HG03025 (cell line): ENCODE measurements at regions not wholly inside any gene's neighbourhood (a gene's known extent, or its start where the extent isn't known, plus 50 kb on each side); places are given as distances from the start of the nearest gene placed in this dataset.

ENCODE experiments used
- ATAC-seq: cut with Tn5 transposase; IDR thresholded peaks from one replicate; pipeline ENCODE4 v1.9.1; 2021; ENCODE audit warnings: mild to moderate bottlenecking, moderate library complexity; ENCODE audit not compliant: unreplicated experiment, low FRiP score

GRCh38 chr10:131758062-131758938 is 142.5 kb upstream of the PPP2R2D start:
- ATAC-seq, result no peak

- ATAC-seq, result no peak
Measured at GRCh38 chr10:131758939-131759301, 141.9 kb upstream of the PPP2R2D start.

- ATAC-seq, result no peak
Measured at GRCh38 chr10:131759347-131759746, 141.5 kb upstream of the PPP2R2D start.

GRCh38 chr10:131760416-131761166 is 140.2 kb upstream of the PPP2R2D start:
- ATAC-seq, result no peak

GRCh38 chr10:131762789-131763696 is 137.8 kb upstream of the PPP2R2D start:
- no peak for ATAC-seq

- ATAC-seq, result no peak
Measured at GRCh38 chr10:131764929-131765328, 135.9 kb upstream of the PPP2R2D start.

GRCh38 chr10:131766096-131766495 is 134.7 kb upstream of the PPP2R2D start:
- no peak for ATAC-seq

GRCh38 chr10:131767716-131768115 is 133.1 kb upstream of the PPP2R2D start:
- no peak for ATAC-seq

- no peak for ATAC-seq
Measured at GRCh38 chr10:131769571-131770410, 131.0 kb upstream of the PPP2R2D start.

GRCh38 chr10:131770946-131771633 is 129.7 kb upstream of the PPP2R2D start:
- ATAC-seq, result no peak

GRCh38 chr10:131771634-131772358 is 129.0 kb upstream of the PPP2R2D start:
- ATAC-seq, result no peak

- ATAC-seq, result no peak
Measured at GRCh38 chr10:131772441-131772840, 128.4 kb upstream of the PPP2R2D start.

- ATAC-seq, result no peak
Measured at GRCh38 chr10:131773370-131774343, 127.2 kb upstream of the PPP2R2D start.

GRCh38 chr10:131774681-131775085 is 126.1 kb upstream of the PPP2R2D start:
- ATAC-seq, result no peak

- ATAC-seq, result no peak
Measured at GRCh38 chr10:131775433-131775832, 125.4 kb upstream of the PPP2R2D start.

- no peak for ATAC-seq
Measured at GRCh38 chr10:131775833-131776232, 125.0 kb upstream of the PPP2R2D start.

- ATAC-seq, result no peak
Measured at GRCh38 chr10:131776496-131776895, 124.3 kb upstream of the PPP2R2D start.
